HepG2 (cell line): ENCODE measurements at regions not wholly inside any gene's neighbourhood (a gene's known extent, or its start where the extent isn't known, plus 50 kb on each side); places are given as distances from the start of the nearest gene placed in this dataset.

Source experiments
- ATAC-seq: fragments of 200-7000 bp; cut with Tn5 transposase; 3 replicates; pipeline ENCODE4 v1.9.1; 2020; ENCODE audit warnings: mild to moderate bottlenecking, moderate library complexity
- BruUV-seq: library from RNA; stranded (reverse); fragments of 400-500 nt; replicated peaks from 2 replicates; lab custom pipeline; 2021; lab: Mats Ljungman, UMichigan
- CTCF ChIA-PET: fragments of 300-600 bp; formaldehyde crosslinking; extraction: SDS; loops from one replicate; lab custom pipeline; 2021; ENCODE audit warnings: low total read pairs, inconsistent platforms, low intra/inter-chr PET ratio; lab: Yijun Ruan, JAX
- POLR2A ChIA-PET: fragments of 350-600 bp; sonication (Branson Sonifier 250); formaldehyde crosslinking; loops from one replicate; lab custom pipeline; 2020; ENCODE audit warnings: antibody characterized with exemption, inconsistent platforms; lab: Yijun Ruan, JAX
- DNase-seq: peaks from one replicate; pipeline ENCODE4 v3.0.0-alpha.2; 2015; ENCODE audit warnings: low spot score
- FAIRE-seq: peaks from 3 replicates; lab custom pipeline; 2011; peaks lifted over from hg19 to GRCh38; lab: Jason Lieb, UNC
- H2AFZ ChIP-seq: one replicate; pipeline ENCODE4 v1.6.1; 2011; ENCODE audit warnings: low read length, inconsistent platforms
- H3K27ac ChIP-seq: fragments of 300-600 bp; 3 replicates; pipeline ENCODE4 v1.8.0; 2011; ENCODE audit warnings: mixed run types, mild to moderate bottlenecking, mixed read lengths, low read length, inconsistent platforms; ENCODE audit not compliant: insufficient read depth; ENCODE audit errors: extremely low read length
- H3K27me3 ChIP-seq, 2 experiments: fragments of 200-600 bp in 1 of 2; 2 replicates in 1 of 2; 3 replicates in 1 of 2; pipeline versions ENCODE4 v1.6.0 to v1.8.0; 2011; ENCODE audit warnings: low read length in 2 of 2, mild to moderate bottlenecking in 2 of 2, moderate library complexity in 2 of 2, inconsistent platforms in 1 of 2; ENCODE audit not compliant: insufficient read depth in 2 of 2, control insufficient read depth in 1 of 2
- H3K36me3 ChIP-seq, 2 experiments: fragments of 200-600 bp in 1 of 2; replicated peaks in 1 of 2; 2 replicates in 1 of 2; 3 replicates in 1 of 2; pipeline versions ENCODE4 v1.5.1 to v1.8.0; 2011; ENCODE audit warnings: low read length in 2 of 2, inconsistent platforms in 1 of 2; ENCODE audit not compliant: insufficient read depth in 2 of 2, control insufficient read depth in 1 of 2
- H3K4me1 ChIP-seq: 2 replicates; pipeline ENCODE4 v1.5.1; 2012; ENCODE audit warnings: low read length, inconsistent platforms; ENCODE audit not compliant: insufficient read depth
- H3K4me2 ChIP-seq: 2 replicates; pipeline ENCODE4 v1.6.0; 2011; ENCODE audit warnings: low read depth, low read length, inconsistent platforms
- H3K4me3 ChIP-seq, 3 experiments: fragments of 200-600 bp in 1 of 3; sonication (generic), shearing (Covaris generic) in 1 of 3; replicated peaks in 1 of 3; 2 replicates each; pipeline ENCODE4 v1.5.1; 2011 to 2016; ENCODE audit warnings: low read length in 3 of 3, inconsistent platforms in 2 of 3, low read depth in 2 of 3, mild to moderate bottlenecking in 2 of 3, control low read depth in 1 of 3, mixed read lengths in 1 of 3; ENCODE audit not compliant: insufficient read depth in 1 of 3
- H3K79me2 ChIP-seq: one replicate; pipeline ENCODE4 v1.6.1; 2011; ENCODE audit warnings: low read length, inconsistent platforms; ENCODE audit not compliant: insufficient read depth
- H3K9ac ChIP-seq: 2 replicates; pipeline ENCODE4 v1.6.0; 2011; ENCODE audit warnings: mild to moderate bottlenecking, low read depth, low read length, inconsistent platforms; ENCODE audit not compliant: insufficient read depth
- H3K9me3 ChIP-seq: 2 replicates; pipeline ENCODE4 v1.5.1; 2012; ENCODE audit warnings: mild to moderate bottlenecking, low read length
- H4K20me1 ChIP-seq: 2 replicates; pipeline ENCODE4 v1.6.0; 2011; ENCODE audit warnings: inconsistent platforms, mild to moderate bottlenecking, low read length, moderate library complexity; ENCODE audit not compliant: insufficient read depth
- AGO2 ChIP-seq: fragments of 200-400 bp; formaldehyde crosslinking; optimal IDR thresholded peaks from 2 replicates; pipeline ENCODE3; 2017; ENCODE audit warnings: mild to moderate bottlenecking, low read depth, low read length, moderate library complexity
- BCL6 ChIP-seq: IDR thresholded peaks from 2 replicates; pipeline ENCODE4 v1.6.1; 2016; ENCODE audit warnings: missing genetic modification reagents, missing compliant biosample characterization
- CREM ChIP-seq, 2 experiments: sonication (generic) in 1 of 2; formaldehyde crosslinking in 1 of 2; IDR thresholded peaks; 2 replicates each; pipeline versions ENCODE4 v1.4.0 to v1.6.1; 2016 to 2020; ENCODE audit warnings: antibody characterized with exemption in 1 of 2, mild to moderate bottlenecking in 1 of 2, missing genetic modification reagents in 1 of 2
- MAFG ChIP-seq: sonication (generic); formaldehyde crosslinking; IDR thresholded peaks from 2 replicates; pipeline ENCODE4 v1.5.1; 2020; ENCODE audit warnings: mild to moderate bottlenecking, missing genetic modification reagents
- NCOA2 ChIP-seq: sonication (generic); formaldehyde crosslinking; IDR thresholded peaks from 2 replicates; pipeline ENCODE4 v1.8.0; 2022; ENCODE audit warnings: inconsistent platforms
- SMARCC2 ChIP-seq: fragments of 450-650 bp; IDR thresholded peaks from 2 replicates; pipeline ENCODE4 v1.6.1; 2017; ENCODE audit warnings: antibody characterized with exemption, mild to moderate bottlenecking
- ZEB1 ChIP-seq: IDR thresholded peaks from 2 replicates; pipeline ENCODE4 v1.6.1; 2012; ENCODE audit warnings: mild to moderate bottlenecking, low read depth, inconsistent platforms; ENCODE audit not compliant: insufficient replicate concordance
- ZNF282 ChIP-seq: fragments of 450-650 bp; IDR thresholded peaks from 2 replicates; pipeline ENCODE4 v1.6.1; 2018; ENCODE audit not compliant: partially characterized antibody
- WGBS: methylation state at CpG from one replicate; pipeline ENCODE4 v1.1.6; 2017; ENCODE audit warnings: low lambda C conversion rate; 5-methylcytosine and 5-hydroxymethylcytosine counted together
- in situ Hi-C: cut with HindIII; loops from 2 replicates; pipeline ENCODE4 v1.10.0; 2017; ENCODE audit warnings: low pct_unique_long_range_greater_than_20kb; ENCODE audit not compliant: extremely low pct_ligation_motif_present
- intact Hi-C: fragments of 100-400 bp; cut with micrococcal nuclease; formaldehyde crosslinking; loops from one replicate; pipeline ENCODE4 v1.10.0; 2022; ENCODE audit not compliant: unreplicated experiment
- TF ChIP-seq, protein P1 (sequence below): sonication (generic); formaldehyde crosslinking; IDR thresholded peaks from 2 replicates; pipeline ENCODE4 v1.4.0; 2020; ENCODE audit warnings: mild to moderate bottlenecking, missing genetic modification reagents
- TF ChIP-seq, protein P2 (sequence below): sonication (generic); formaldehyde crosslinking; IDR thresholded peaks from 2 replicates; pipeline ENCODE4 v1.5.1; 2020; ENCODE audit warnings: mild to moderate bottlenecking, missing genetic modification reagents
- TF ChIP-seq, protein P3 (sequence below): sonication (generic); formaldehyde crosslinking; IDR thresholded peaks from 2 replicates; pipeline ENCODE4 v1.4.0; 2020; ENCODE audit warnings: missing genetic modification reagents, borderline replicate concordance
- TF ChIP-seq, protein P4 (sequence below): sonication (generic); formaldehyde crosslinking; IDR thresholded peaks from 2 replicates; pipeline ENCODE4 v1.8.0; 2022; ENCODE audit warnings: mild to moderate bottlenecking, missing genetic modification reagents, borderline replicate concordance

DNA sequence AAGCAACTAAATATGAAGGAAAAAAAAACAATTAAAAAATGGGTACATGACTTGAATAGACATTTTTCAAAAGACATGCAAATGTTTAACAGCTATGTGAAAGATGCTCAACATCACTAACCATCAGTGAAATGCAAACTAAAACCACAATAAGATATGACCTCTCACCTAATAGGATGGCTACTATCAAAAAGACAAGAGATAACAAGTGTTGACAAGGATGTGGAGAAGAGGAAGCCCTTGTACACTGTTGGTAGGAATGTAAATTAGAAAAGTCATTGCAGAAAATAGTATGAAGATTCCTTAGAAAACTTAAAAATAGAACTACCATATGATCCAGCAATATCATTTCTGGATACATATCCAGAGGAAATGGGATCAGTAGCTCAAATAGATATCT is 324.7 kb upstream of the TLE4 start:
- no peak overlapping the region for H3K4me2 ChIP-seq
- POLR2A ChIA-PET = no interaction called here
- H4K20me1 ChIP-seq = no peaks in the 10 kb centered on the region
- H3K9me3 ChIP-seq = no peaks in the 10 kb centered on the region
- H3K4me3 ChIP-seq = no peak overlapping the region
- in situ Hi-C loops = no loop called here
- no TSS peak for BruUV-seq
- TF ChIP-seq, protein P1, sequence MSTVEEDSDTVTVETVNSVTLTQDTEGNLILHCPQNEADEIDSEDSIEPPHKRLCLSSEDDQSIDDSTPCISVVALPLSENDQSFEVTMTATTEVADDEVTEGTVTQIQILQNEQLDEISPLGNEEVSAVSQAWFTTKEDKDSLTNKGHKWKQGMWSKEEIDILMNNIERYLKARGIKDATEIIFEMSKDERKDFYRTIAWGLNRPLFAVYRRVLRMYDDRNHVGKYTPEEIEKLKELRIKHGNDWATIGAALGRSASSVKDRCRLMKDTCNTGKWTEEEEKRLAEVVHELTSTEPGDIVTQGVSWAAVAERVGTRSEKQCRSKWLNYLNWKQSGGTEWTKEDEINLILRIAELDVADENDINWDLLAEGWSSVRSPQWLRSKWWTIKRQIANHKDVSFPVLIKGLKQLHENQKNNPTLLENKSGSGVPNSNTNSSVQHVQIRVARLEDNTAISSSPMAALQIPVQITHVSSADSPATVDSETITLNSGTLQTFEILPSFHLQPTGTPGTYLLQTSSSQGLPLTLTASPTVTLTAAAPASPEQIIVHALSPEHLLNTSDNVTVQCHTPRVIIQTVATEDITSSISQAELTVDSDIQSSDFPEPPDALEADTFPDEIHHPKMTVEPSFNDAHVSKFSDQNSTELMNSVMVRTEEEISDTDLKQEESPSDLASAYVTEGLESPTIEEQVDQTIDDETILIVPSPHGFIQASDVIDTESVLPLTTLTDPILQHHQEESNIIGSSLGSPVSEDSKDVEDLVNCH (CRISPR knock-in tag) = no peak
- no peak for TF ChIP-seq CREM (IDR thresholded peaks at IDR 0.05)
- no peak for TF ChIP-seq CREM (CRISPR knock-in tag; IDR thresholded peaks at IDR 0.05)
- TF ChIP-seq ZNF282 = no peak
- no peak for TF ChIP-seq SMARCC2
- TF ChIP-seq AGO2 = no peak
- TF ChIP-seq NCOA2 (CRISPR knock-in tag) = no peak
- no peak for TF ChIP-seq MAFG
- no peak for FAIRE-seq
- no peaks in the 10 kb centered on the region for H3K79me2 ChIP-seq
- H3K4me1 ChIP-seq = no peaks in the 10 kb centered on the region
- no peak for ATAC-seq
- no peaks in the 10 kb centered on the region for H3K27me3 ChIP-seq
- H2AFZ ChIP-seq = no peak overlapping the region
- no peak overlapping the region for H3K9ac ChIP-seq
- no peaks in the 10 kb centered on the region for H3K36me3 ChIP-seq
- intact Hi-C loops = no loop called here
- no peak for DNase-seq
- CTCF ChIA-PET = no interaction called here
- no peak overlapping the region for H3K27ac ChIP-seq

DNA sequence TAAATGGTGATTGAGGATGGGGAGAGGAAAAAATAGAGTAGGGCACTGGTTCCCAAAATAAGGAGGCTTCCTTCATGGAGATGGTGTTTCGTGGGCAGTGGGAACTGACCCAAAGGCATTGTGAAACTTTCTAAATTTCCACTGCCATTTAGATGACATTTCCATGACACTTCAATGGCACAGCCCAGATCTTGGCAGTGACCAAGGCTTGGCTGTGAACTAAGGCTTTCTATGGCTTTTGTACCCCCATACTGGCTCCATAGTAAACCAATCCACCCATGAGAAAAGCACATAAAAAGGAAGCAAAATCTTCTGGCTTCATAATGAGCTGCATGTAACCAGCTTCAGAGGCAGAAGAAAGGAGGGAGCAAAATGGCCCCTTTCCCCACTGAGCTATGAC is 321.0 kb upstream of the TLE4 start:
- ChIA-PET POLR2A (no interaction called here), CTCF (no interaction called here)
- no peaks in the 10 kb centered on the region for H3K79me2 ChIP-seq
- DNase-seq (no peak), ATAC-seq (no peak), FAIRE-seq (no peak)
- WGBS = 0% methylated on average over 1 of the region's 1 CpG
- no peak overlapping the region for H3K9ac ChIP-seq
- no peaks in the 10 kb centered on the region for H3K36me3 ChIP-seq
- in situ Hi-C loops (no loop called here), intact Hi-C loops (no loop called here)
- H3K4me2 ChIP-seq = no peak overlapping the region
- no peaks in the 10 kb centered on the region for H4K20me1 ChIP-seq
- H3K27me3 ChIP-seq = no peaks in the 10 kb centered on the region
- no TSS peak for BruUV-seq
- H3K9me3 ChIP-seq = no peaks in the 10 kb centered on the region
- no peaks in the 10 kb centered on the region for H3K4me1 ChIP-seq
- no peak overlapping the region for H3K27ac ChIP-seq
- no peak overlapping the region for H3K4me3 ChIP-seq
- no peak overlapping the region for H2AFZ ChIP-seq
- TF ChIP-seq, protein P2, sequence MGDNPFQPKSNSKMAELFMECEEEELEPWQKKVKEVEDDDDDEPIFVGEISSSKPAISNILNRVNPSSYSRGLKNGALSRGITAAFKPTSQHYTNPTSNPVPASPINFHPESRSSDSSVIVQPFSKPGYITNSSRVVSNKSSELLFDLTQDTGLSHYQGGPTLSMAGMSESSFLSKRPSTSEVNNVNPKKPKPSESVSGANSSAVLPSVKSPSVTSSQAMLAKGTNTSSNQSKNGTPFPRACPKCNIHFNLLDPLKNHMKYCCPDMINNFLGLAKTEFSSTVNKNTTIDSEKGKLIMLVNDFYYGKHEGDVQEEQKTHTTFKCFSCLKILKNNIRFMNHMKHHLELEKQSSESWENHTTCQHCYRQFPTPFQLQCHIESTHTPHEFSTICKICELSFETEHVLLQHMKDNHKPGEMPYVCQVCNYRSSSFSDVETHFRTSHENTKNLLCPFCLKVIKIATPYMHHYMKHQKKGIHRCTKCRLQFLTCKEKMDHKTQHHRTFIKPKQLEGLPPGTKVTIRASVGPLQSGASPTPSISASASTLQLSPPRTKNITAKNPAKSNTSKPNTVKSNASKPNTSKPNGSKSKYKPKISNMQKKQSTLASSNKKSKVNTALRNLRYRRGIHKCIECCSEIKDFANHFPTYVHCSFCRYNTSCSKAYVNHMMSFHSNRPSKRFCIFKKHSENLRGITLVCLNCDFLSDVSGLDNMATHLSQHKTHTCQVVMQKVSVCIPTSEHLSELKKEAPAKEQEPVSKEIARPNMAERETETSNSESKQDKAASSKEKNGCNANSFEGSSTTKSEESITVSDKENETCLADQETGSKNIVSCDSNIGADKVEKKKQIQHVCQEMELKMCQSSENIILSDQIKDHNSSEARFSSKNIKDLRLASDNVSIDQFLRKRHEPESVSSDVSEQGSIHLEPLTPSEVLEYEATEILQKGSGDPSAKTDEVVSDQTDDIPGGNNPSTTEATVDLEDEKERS (CRISPR knock-in tag) = no peak
- TF ChIP-seq, protein P3, sequence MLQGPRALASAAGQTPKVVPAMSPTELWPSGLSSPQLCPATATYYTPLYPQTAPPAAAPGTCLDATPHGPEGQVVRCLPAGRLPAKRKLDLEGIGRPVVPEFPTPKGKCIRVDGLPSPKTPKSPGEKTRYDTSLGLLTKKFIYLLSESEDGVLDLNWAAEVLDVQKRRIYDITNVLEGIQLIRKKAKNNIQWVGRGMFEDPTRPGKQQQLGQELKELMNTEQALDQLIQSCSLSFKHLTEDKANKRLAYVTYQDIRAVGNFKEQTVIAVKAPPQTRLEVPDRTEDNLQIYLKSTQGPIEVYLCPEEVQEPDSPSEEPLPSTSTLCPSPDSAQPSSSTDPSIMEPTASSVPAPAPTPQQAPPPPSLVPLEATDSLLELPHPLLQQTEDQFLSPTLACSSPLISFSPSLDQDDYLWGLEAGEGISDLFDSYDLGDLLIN (CRISPR knock-in tag) = no peak
- TF ChIP-seq ZEB1 (no peak), BCL6 (CRISPR knock-in tag) (no peak)
- TF ChIP-seq, protein P4, sequence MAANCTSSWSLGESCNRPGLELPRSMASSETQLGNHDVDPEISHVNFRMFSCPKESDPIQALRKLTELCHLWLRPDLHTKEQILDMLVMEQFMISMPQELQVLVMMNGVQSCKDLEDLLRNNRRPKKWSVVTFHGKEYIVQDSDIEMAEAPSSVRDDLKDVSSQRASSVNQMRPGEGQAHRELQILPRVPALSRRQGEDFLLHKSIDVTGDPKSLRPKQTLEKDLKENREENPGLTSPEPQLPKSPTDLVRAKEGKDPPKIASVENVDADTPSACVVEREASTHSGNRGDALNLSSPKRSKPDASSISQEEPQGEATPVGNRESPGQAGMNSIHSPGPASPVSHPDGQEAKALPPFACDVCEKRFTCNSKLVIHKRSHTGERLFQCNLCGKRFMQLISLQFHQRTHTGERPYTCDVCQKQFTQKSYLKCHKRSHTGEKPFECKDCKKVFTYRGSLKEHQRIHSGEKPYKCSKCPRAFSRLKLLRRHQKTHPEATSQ (CRISPR knock-in tag) = no peak
